Adrenal gland (tissue), 9 donors: ENCODE measurements at regions not wholly inside any gene's neighbourhood (a gene's known extent, or its start where the extent isn't known, plus 50 kb on each side); places are given as distances from the start of the nearest gene placed in this dataset.
"Not testable (repeated sequence)": the region's sequence is repeated elsewhere in the genome, so short reads cannot be mapped to it uniquely, and the experiment has no call there.

ENCODE experiments used
- DNase-seq, 7 donors: peaks; one replicate each; pipeline ENCODE4 v3.0.0-alpha.2; 2019 to 2020
- H3K27ac ChIP-seq, 5 donors: fragments of 200-600 bp; sonication (generic) in 4 of 5; 1 replicate in 3 of 5; 2 replicates in 2 of 5; pipeline versions ENCODE4 v1.5.1 to v1.8.0; 2016 to 2020; ENCODE audit warnings: mild to moderate bottlenecking in 1 of 5
- H3K27me3 ChIP-seq: fragments of 200-600 bp; 2 replicates; pipeline ENCODE4 v1.8.0; 2021
- H3K36me3 ChIP-seq, 2 donors: fragments of 200-600 bp; replicated peaks in 1 of 2; 1 replicate in 1 of 2; 2 replicates in 1 of 2; pipeline versions ENCODE4 v1.5.1 to v1.8.0; 2018 to 2022
- H3K4me1 ChIP-seq, 2 donors: fragments of 200-600 bp; replicated peaks in 1 of 2; 1 replicate in 1 of 2; 2 replicates in 1 of 2; pipeline versions ENCODE4 v1.5.1 to v1.8.0; 2018 to 2021
- H3K4me3 ChIP-seq, 4 donors: fragments of 200-600 bp; sonication (generic) in 3 of 4; one replicate each; pipeline ENCODE4 v1.5.1; 2016 to 2018
- H3K9me3 ChIP-seq, 3 donors: fragments of 200-600 bp; sonication (generic) in 1 of 3; replicated peaks in 1 of 3; 1 replicate in 2 of 3; 2 replicates in 1 of 3; pipeline versions ENCODE4 v1.5.1 to v1.8.0; 2016 to 2021
- POLR2A ChIP-seq, 2 donors: fragments of 450-650 bp; IDR thresholded peaks; one replicate each; pipeline ENCODE4 v1.6.1; 2017; ENCODE audit warnings: antibody characterized with exemption in 2 of 2, mild to moderate bottlenecking in 2 of 2, moderate library complexity in 1 of 2
- WGBS, 4 donors: extraction: QIAGEN DNeasy Blood & Tissue Kit in 2 of 4; methylation state at CpG; one replicate each; pipeline versions ENCODE4 v1.1.5 to v1.1.7; 2013 to 2017; 5-methylcytosine and 5-hydroxymethylcytosine counted together
- intact Hi-C, 2 donors: fragments of 100-400 bp; cut with DNase I; formaldehyde crosslinking; loops; one replicate each; pipeline versions ENCODE4 v1.14.1 to v1.15.0; 2022 to 2023
- TF ChIP-seq, protein P1 (sequence below), 6 experiments: fragments of 450-650 bp in 4 of 6; fragments of 200-600 bp in 2 of 6; sonication (generic) in 1 of 6; IDR thresholded peaks; 1 replicate in 5 of 6; 2 replicates in 1 of 6; pipeline versions ENCODE4 v1.5.1 to v1.8.0; 2016 to 2021; ENCODE audit warnings: antibody characterized with exemption in 6 of 6, mild to moderate bottlenecking in 2 of 6, moderate library complexity in 1 of 6
- donor health status: healthy with polysubstance abuse.
- donor health status: Bipolar disorder and iron deficiency.
- donor health status: DM: yes; HTN: yes; CAD: no.
- donor health status: DM: no; HTN: no; CAD: no.
- donor health status: DM: no; HTN: no; CAD: no.

DNA sequence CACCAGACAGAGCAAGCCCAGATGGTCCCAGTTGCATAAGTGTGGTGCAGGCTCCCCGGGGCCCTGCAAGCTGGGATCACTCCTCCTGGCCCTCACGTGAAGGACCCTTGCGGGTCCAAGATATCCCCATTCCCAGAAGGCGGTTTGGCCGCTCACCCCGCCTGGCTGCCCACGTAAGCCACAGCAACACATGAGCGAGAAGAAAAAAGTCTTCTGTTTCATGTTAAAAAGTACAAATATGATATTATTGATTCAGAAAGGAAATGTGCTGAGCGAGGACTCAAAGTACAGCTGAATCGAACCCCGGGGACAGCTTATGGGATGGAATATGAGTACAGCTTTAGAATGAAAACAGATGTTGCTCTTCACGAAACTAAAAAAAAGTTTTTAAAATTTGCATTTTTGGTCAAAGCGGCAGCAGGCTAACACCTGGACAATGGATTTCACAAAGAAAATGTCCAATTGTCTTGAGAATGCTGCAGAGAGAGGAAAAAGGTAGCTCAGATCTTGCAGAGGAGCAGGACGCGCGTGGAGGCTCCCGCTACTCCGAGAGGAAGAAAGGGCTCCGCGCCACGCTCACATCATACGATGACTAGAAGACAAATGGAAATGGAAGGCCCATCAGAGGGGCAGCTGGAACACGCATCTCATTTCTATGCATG, 427.6 kb downstream of the IRX1 start:
- WGBS, 4 donors: 76 to 85% (median 85%) methylated on average over 22 to 23 of the region's 23 CpGs
- Histone ChIP-seq H3K27me3 (no peaks in the 10 kb centered on the region), H3K36me3 (no peaks in the 10 kb centered on the region), H3K9me3 (no peaks in the 10 kb centered on the region), H3K4me3 (no peak overlapping the region), H3K27ac (no peak overlapping the region), H3K4me1 (no peaks in the 10 kb centered on the region)
- no peak for TF ChIP-seq POLR2A (IDR thresholded peaks at IDR 0.05)
- TF ChIP-seq, protein P1, sequence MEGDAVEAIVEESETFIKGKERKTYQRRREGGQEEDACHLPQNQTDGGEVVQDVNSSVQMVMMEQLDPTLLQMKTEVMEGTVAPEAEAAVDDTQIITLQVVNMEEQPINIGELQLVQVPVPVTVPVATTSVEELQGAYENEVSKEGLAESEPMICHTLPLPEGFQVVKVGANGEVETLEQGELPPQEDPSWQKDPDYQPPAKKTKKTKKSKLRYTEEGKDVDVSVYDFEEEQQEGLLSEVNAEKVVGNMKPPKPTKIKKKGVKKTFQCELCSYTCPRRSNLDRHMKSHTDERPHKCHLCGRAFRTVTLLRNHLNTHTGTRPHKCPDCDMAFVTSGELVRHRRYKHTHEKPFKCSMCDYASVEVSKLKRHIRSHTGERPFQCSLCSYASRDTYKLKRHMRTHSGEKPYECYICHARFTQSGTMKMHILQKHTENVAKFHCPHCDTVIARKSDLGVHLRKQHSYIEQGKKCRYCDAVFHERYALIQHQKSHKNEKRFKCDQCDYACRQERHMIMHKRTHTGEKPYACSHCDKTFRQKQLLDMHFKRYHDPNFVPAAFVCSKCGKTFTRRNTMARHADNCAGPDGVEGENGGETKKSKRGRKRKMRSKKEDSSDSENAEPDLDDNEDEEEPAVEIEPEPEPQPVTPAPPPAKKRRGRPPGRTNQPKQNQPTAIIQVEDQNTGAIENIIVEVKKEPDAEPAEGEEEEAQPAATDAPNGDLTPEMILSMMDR (IDR thresholded peaks at IDR 0.05): no peak
- DNase-seq: no peak
- intact Hi-C loops: no loop called here

DNA sequence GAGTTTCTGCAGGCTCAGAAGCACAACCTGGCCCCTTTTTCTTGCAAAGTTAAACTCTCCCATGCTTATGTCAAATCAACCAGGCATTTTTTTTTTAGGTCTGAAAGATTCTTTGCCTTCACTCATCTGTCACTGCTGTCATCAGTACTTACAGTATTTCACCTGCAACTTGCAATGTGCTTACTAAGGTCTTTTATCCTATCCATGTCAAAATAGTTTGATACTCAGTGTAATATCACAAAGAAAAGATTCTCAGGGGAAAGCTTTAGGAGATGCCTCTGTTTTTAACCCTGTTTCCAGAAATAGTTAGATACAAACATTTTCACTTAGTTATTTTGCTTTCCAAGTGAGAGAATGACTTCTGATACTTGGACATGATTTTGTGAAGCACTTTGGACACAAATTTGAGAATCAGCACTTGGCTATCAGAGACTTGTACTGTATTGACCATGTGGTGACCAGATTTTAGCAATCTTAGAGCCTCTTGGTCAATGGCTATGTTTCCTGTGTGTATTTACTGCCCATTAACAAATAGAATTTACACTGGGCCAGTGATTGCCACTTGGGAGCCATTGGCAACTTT, 428.2 kb downstream of the IRX1 start:
- TF ChIP-seq POLR2A (IDR thresholded peaks at IDR 0.05): no peak
- TF ChIP-seq, protein P1 (IDR thresholded peaks at IDR 0.05): no peak
- Histone ChIP-seq H3K9me3 (no peaks in the 10 kb centered on the region), H3K4me1 (no peaks in the 10 kb centered on the region), H3K36me3 (no peaks in the 10 kb centered on the region), H3K4me3 (no peak overlapping the region), H3K27me3 (no peaks in the 10 kb centered on the region), H3K27ac (no peak overlapping the region)
- intact Hi-C loops: no loop called here
- DNase-seq: no peak

DNA sequence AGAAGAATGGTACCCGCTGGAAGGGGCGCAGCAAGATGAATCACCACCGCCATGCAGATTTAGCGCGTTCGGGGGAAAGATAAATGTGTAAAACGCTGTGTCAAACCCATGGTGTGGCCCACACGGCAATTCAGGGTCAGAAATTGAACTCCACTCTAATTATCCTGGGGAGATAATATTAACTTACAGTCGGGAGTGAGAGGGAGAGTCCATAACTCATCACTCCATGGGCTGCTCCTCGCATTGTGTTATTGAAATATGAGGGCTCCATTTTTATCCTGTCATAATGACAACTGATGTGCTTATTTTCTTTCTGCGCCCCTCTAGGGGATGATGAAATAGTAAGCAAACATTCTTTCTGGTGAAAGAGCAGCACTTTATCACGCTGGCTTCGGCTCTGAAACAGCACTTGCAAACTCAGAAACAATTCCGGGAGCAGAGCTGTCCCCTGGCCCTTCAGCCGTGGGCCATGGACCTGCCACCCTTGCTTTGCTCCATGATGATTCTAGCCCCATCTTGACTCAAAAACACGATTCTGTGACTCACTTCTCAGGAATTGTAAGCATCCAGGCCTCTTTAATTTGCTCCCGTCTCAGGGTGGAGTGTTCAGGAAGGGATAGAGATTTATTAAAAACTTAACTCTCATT, 431.6 kb downstream of the IRX1 start:
- no peak for DNase-seq
- no peaks in the 10 kb centered on the region for H3K4me1 ChIP-seq
- TF ChIP-seq POLR2A (IDR thresholded peaks at IDR 0.05): no peak
- TF ChIP-seq, protein P1 (IDR thresholded peaks at IDR 0.05): no peak
- no peaks in the 10 kb centered on the region for H3K9me3 ChIP-seq
- 42 to 53% (median 45%) methylated on average over 17 of the region's 17 CpGs for WGBS, 4 donors
- no peaks in the 10 kb centered on the region for H3K27me3 ChIP-seq
- H3K4me3 ChIP-seq: no peak overlapping the region
- H3K36me3 ChIP-seq: no peaks in the 10 kb centered on the region
- intact Hi-C loops: no loop called here
- H3K27ac ChIP-seq: no peak overlapping the region

DNA sequence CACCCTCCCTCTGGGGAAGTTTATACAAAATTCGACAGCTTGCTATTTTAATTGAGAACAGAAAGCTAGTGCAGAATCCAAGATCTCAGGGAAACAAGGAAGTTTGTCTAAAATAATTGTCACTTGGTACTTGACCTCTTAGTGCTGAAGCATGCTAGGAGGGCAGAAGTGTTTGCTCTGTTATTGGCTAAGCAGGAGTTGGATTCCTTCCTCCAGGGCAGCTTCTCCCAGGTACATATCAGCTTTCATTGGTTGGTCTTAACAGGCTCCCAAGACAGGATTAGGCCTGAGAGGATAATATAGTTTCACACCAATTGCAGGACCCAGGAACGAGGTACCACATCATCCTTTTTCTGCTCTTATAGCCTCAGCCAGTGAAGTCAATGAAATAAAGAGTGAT, 432.8 kb downstream of the IRX1 start:
- H3K36me3 ChIP-seq: no peaks in the 10 kb centered on the region
- H3K27me3 ChIP-seq: no peaks in the 10 kb centered on the region
- WGBS, 4 donors: 30 to 54% (median 47%) methylated on average over 2 of the region's 2 CpGs
- no peak overlapping the region for H3K4me3 ChIP-seq
- no peaks in the 10 kb centered on the region for H3K4me1 ChIP-seq
- DNase-seq: no peak
- no peaks in the 10 kb centered on the region for H3K9me3 ChIP-seq
- no peak overlapping the region for H3K27ac ChIP-seq
- intact Hi-C loops: no loop called here
- TF ChIP-seq POLR2A (IDR thresholded peaks at IDR 0.05): no peak
- TF ChIP-seq, protein P1 (IDR thresholded peaks at IDR 0.05): no peak

DNA sequence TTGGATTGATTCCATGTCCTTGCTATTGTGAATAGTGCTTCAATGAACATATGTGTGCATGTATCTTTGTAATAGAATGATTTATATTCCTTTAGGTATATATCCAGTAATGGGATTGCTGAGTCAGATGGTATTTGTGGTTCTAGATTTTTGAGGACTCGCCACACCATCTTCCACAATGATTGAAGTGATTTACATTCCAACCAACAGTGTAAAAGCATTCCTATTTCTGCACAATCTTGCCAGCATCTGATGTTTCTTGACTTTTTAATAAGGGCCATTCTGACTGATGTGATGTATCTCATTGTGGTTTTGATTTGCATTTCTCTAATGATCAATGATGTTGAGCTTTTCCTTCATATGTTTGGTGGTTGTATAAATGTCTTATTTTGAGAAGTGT, 437.9 kb downstream of the IRX1 start:
- DNase-seq, H3K9me3 ChIP-seq, intact Hi-C loops, H3K36me3 ChIP-seq, H3K27me3 ChIP-seq, H3K4me3 ChIP-seq, H3K27ac ChIP-seq, H3K4me1 ChIP-seq: not testable (repeated sequence)
- 65 to 81% (median 72%) methylated on average over 1 of the region's 1 CpG for WGBS, 4 donors
